GM21526 (cell line): ENCODE measurements at regions not wholly inside any gene's neighbourhood (a gene's known extent, or its start where the extent isn't known, plus 50 kb on each side); places are given as distances from the start of the nearest gene placed in this dataset.
"Not testable (repeated sequence)": the region's sequence is repeated elsewhere in the genome, so short reads cannot be mapped to it uniquely, and the experiment has no call there.

Experiments
- ATAC-seq: cut with Tn5 transposase; IDR thresholded peaks from one replicate; pipeline ENCODE4 v1.9.1; 2021; ENCODE audit warnings: moderate library complexity; ENCODE audit not compliant: unreplicated experiment, low FRiP score

GRCh38 chr4:77220828-77221613 is 64.0 kb downstream of the CCNG2 start:
- ATAC-seq, result no peak

- ATAC-seq, result no peak
Measured at GRCh38 chr4:77225022-77225421, 68.0 kb downstream of the CCNG2 start.

GRCh38 chr4:77226939-77227705 is 70.1 kb downstream of the CCNG2 start:
- ATAC-seq, result no peak

- ATAC-seq, result no peak
Measured at GRCh38 chr4:77229433-77229832, 72.4 kb downstream of the CCNG2 start.

- no peak for ATAC-seq
Measured at GRCh38 chr4:77232653-77233052, 75.6 kb downstream of the CCNG2 start.

- ATAC-seq, result peak; percentile 59
Measured at GRCh38 chr4:77235289-77235854, 78.4 kb downstream of the CCNG2 start.

- ATAC-seq, result no peak
Measured at GRCh38 chr4:77236806-77237205, 79.8 kb downstream of the CCNG2 start.

GRCh38 chr4:77240469-77241066 is 83.6 kb downstream of the CCNG2 start:
- ATAC-seq, result peak; percentile 74

GRCh38 chr4:77248805-77249204 is 91.8 kb downstream of the CCNG2 start:
- no peak for ATAC-seq

- no peak for ATAC-seq
Measured at GRCh38 chr4:77251751-77252150, 94.7 kb downstream of the CCNG2 start.

- ATAC-seq, result no peak
Measured at GRCh38 chr4:77263247-77263646, 106.2 kb downstream of the CCNG2 start.

GRCh38 chr4:77263976-77264375 is 107.0 kb downstream of the CCNG2 start:
- not testable (repeated sequence) for ATAC-seq

- no peak for ATAC-seq
Measured at GRCh38 chr4:77264826-77265225, 107.8 kb downstream of the CCNG2 start.

GRCh38 chr4:77268108-77268507 is 111.1 kb downstream of the CCNG2 start:
- no peak for ATAC-seq

- ATAC-seq, result no peak
Measured at GRCh38 chr4:77269505-77269904, 112.5 kb downstream of the CCNG2 start.

- no peak for ATAC-seq
Measured at GRCh38 chr4:77273412-77273811, 116.4 kb downstream of the CCNG2 start.

GRCh38 chr4:77279114-77279513 is 122.1 kb downstream of the CCNG2 start:
- ATAC-seq, result not testable (repeated sequence)

- ATAC-seq, result no peak
Measured at GRCh38 chr4:77282305-77282704, 125.3 kb downstream of the CCNG2 start.

GRCh38 chr4:77284036-77284435 is 127.0 kb downstream of the CCNG2 start:
- ATAC-seq, result no peak

- ATAC-seq, result no peak
Measured at GRCh38 chr4:77286906-77287305, 129.9 kb downstream of the CCNG2 start.

- no peak for ATAC-seq
Measured at GRCh38 chr4:77293426-77293825, 136.4 kb downstream of the CCNG2 start.
